PC-3 (cell line): ENCODE measurements at regions not wholly inside any gene's neighbourhood (a gene's known extent, or its start where the extent isn't known, plus 50 kb on each side); places are given as distances from the start of the nearest gene placed in this dataset.

Experiments used
- ATAC-seq: fragments of 200-7000 bp; cut with Tn5 transposase; 2 replicates; pipeline ENCODE4 v1.9.1; 2020; ENCODE audit warnings: mild to moderate bottlenecking, moderate library complexity
- BruUV-seq: library from RNA; stranded (reverse); fragments of 400-500 nt; replicated peaks from 2 replicates; lab custom pipeline; 2021; lab: Mats Ljungman, UMichigan
- CTCF ChIA-PET: fragments of 300-600 bp; sonication (Branson Sonifier 250); formaldehyde crosslinking; loops from one replicate; lab custom pipeline; 2022; ENCODE audit warnings: antibody characterized with exemption; lab: Charles Lee
- POLR2A ChIA-PET: fragments of 300-600 bp; sonication (Branson Sonifier 250); formaldehyde crosslinking; loops from one replicate; lab custom pipeline; 2022; ENCODE audit warnings: antibody characterized with exemption; ENCODE audit not compliant: unreplicated experiment; lab: Charles Lee
- DNase-seq: peaks from one replicate; pipeline ENCODE4 v3.0.0-alpha.2; 2015
- H2AFZ ChIP-seq: fragments of 300-600 bp; sonication (generic); 2 replicates; pipeline ENCODE4 v1.6.0; 2016; ENCODE audit warnings: antibody characterized with exemption, low read length
- H3F3A ChIP-seq: fragments of 300-600 bp; sonication (generic); one replicate; pipeline ENCODE4 v1.6.0; 2017; ENCODE audit warnings: antibody characterized with exemption, low read length, control low read depth, mild to moderate bottlenecking; ENCODE audit not compliant: unreplicated experiment
- H3K27ac ChIP-seq: fragments of 300-600 bp; sonication (generic); 2 replicates; pipeline ENCODE4 v1.5.1; 2016; ENCODE audit warnings: mild to moderate bottlenecking, low read length
- H3K27me3 ChIP-seq: fragments of 300-600 bp; sonication (generic); 2 replicates; pipeline ENCODE4 v1.6.1; 2016; ENCODE audit warnings: low read length, mixed read lengths
- H3K36me3 ChIP-seq: fragments of 300-600 bp; sonication (generic); 2 replicates; pipeline ENCODE4 v1.6.1; 2016; ENCODE audit warnings: low read depth, mixed run types, low read length, mixed read lengths
- H3K4me1 ChIP-seq: fragments of 300-600 bp; sonication (generic); 2 replicates; pipeline ENCODE4 v1.5.1; 2016; ENCODE audit warnings: low read length; ENCODE audit not compliant: insufficient read depth
- H3K4me2 ChIP-seq: fragments of 300-600 bp; sonication (generic); 2 replicates; pipeline ENCODE4 v1.6.0; 2016; ENCODE audit warnings: low read length
- H3K4me3 ChIP-seq: fragments of 300-600 bp; sonication (generic); 2 replicates; pipeline ENCODE4 v1.5.1; 2016; ENCODE audit warnings: mild to moderate bottlenecking, low read length, mixed read lengths
- H3K79me2 ChIP-seq: fragments of 300-600 bp; sonication (generic); 2 replicates; pipeline ENCODE4 v1.6.1; 2017; ENCODE audit warnings: low read length, mixed read lengths
- H3K9ac ChIP-seq: fragments of 300-600 bp; sonication (generic); 2 replicates; pipeline ENCODE4 v1.6.0; 2016; ENCODE audit warnings: mild to moderate bottlenecking, low read length
- H3K9me2 ChIP-seq: fragments of 300-600 bp; sonication (generic); replicated peaks from 2 replicates; pipeline ENCODE4 v1.6.1; 2016; ENCODE audit warnings: mixed run types, low read length, mixed read lengths
- H3K9me3 ChIP-seq: fragments of 300-600 bp; sonication (generic); 2 replicates; pipeline ENCODE4 v1.6.1; 2016; ENCODE audit warnings: low read length, mixed read lengths
- H4K20me1 ChIP-seq: fragments of 300-600 bp; sonication (generic); 2 replicates; pipeline ENCODE4 v1.6.1; 2016; ENCODE audit warnings: low read length, mixed read lengths
- CTCF ChIP-seq: fragments of 300-600 bp; sonication (generic); conservative IDR thresholded peaks from 2 replicates; pipeline ENCODE4 v1.5.1; 2017; ENCODE audit warnings: antibody characterized with exemption, low read depth, mild to moderate bottlenecking, low read length
- EZH2 ChIP-seq: fragments of 300-600 bp; sonication (generic); IDR thresholded peaks from one replicate; pipeline ENCODE4 v1.6.1; 2017; ENCODE audit warnings: antibody characterized with exemption, mild to moderate bottlenecking, low read length; ENCODE audit not compliant: unreplicated experiment
- EZH2phosphoT487 ChIP-seq: fragments of 300-600 bp; sonication (generic); IDR thresholded peaks from 2 replicates; pipeline ENCODE4 v1.6.1; 2018; ENCODE audit warnings: mild to moderate bottlenecking, antibody characterized with exemption, low read length, borderline replicate concordance
- intact Hi-C: fragments of 100-400 bp; cut with micrococcal nuclease; formaldehyde crosslinking; loops from 2 replicates; pipeline ENCODE4 v1.9.0; 2023

- no TSS peak for BruUV-seq
Measured at GRCh38 chr7:90078921-90079320, 75.3 kb upstream of the STEAP1 start.

GRCh38 chr7:90081621-90082020, 72.6 kb upstream of the STEAP1 start:
- no peaks in the 10 kb centered on the region for H3K9me3 ChIP-seq
- H3K4me2 ChIP-seq: no peak overlapping the region
- ATAC-seq (no peak), DNase-seq (no peak)
- H3K27ac ChIP-seq: no peak overlapping the region
- H4K20me1 ChIP-seq: no peaks in the 10 kb centered on the region
- BruUV-seq: no TSS peak
- TF ChIP-seq EZH2: no peak
- no peak for TF ChIP-seq EZH2phosphoT487
- TF ChIP-seq CTCF: no peak
- H3K79me2 ChIP-seq: no peaks in the 10 kb centered on the region
- ChIA-PET CTCF (no interaction called here), POLR2A (no interaction called here)
- no peaks in the 10 kb centered on the region for H3F3A ChIP-seq
- H3K27me3 ChIP-seq: no peaks in the 10 kb centered on the region
- H3K4me1 ChIP-seq: no peaks in the 10 kb centered on the region
- intact Hi-C loops: no loop called here
- no peak overlapping the region for H3K9ac ChIP-seq
- H2AFZ ChIP-seq: no peak overlapping the region
- H3K9me2 ChIP-seq: no peaks in the 10 kb centered on the region
- no peaks in the 10 kb centered on the region for H3K36me3 ChIP-seq
- H3K4me3 ChIP-seq: no peak overlapping the region

More at GRCh38 chr7:90078921-90079320, 75.3 kb upstream of the STEAP1 start:
- TF ChIP-seq EZH2 (no peak), CTCF (no peak), EZH2phosphoT487 (no peak)
- Histone ChIP-seq H3K27me3 (no peaks in the 10 kb centered on the region), H3K79me2 (no peaks in the 10 kb centered on the region), H4K20me1 (no peaks in the 10 kb centered on the region), H3F3A (no peaks in the 10 kb centered on the region), H3K9me3 (no peaks in the 10 kb centered on the region), H3K4me1 (no peaks in the 10 kb centered on the region), H2AFZ (no peak overlapping the region), H3K4me2 (no peak overlapping the region), H3K9ac (no peak overlapping the region), H3K9me2 (no peaks in the 10 kb centered on the region), H3K27ac (no peak overlapping the region), H3K4me3 (no peak overlapping the region), H3K36me3 (no peaks in the 10 kb centered on the region)
- intact Hi-C loops: no loop called here
- ATAC-seq (no peak), DNase-seq (no peak)
- POLR2A ChIA-PET: no interaction called here
- CTCF ChIA-PET: no interaction called here

- H3K4me1 ChIP-seq: no peaks in the 10 kb centered on the region
- no peak overlapping the region for H3K4me3 ChIP-seq
- 0 out of 2 replicates have a peak, but pooled peaks cover 18% of the 10 kb centered on the region for H3K27me3 ChIP-seq
- ATAC-seq: no peak
- no peak for DNase-seq
- no peaks in the 10 kb centered on the region for H3F3A ChIP-seq
- no TSS peak for BruUV-seq
- no peaks in the 10 kb centered on the region for H4K20me1 ChIP-seq
- no peak overlapping the region for H2AFZ ChIP-seq
- ChIA-PET POLR2A (no interaction called here), CTCF (no interaction called here)
- H3K27ac ChIP-seq: no peak overlapping the region
- no peaks in the 10 kb centered on the region for H3K9me3 ChIP-seq
- H3K36me3 ChIP-seq: no peaks in the 10 kb centered on the region
- no peaks in the 10 kb centered on the region for H3K9me2 ChIP-seq
- H3K4me2 ChIP-seq: no peak overlapping the region
- TF ChIP-seq EZH2phosphoT487 (no peak), EZH2 (no peak), CTCF (no peak)
- H3K9ac ChIP-seq: no peak overlapping the region
- no peaks in the 10 kb centered on the region for H3K79me2 ChIP-seq
- intact Hi-C loops: no loop called here
Measured at GRCh38 chr7:90092506-90092905, 61.8 kb upstream of the STEAP1 start.
